Vagina (tissue), 2 donors: ENCODE measurements at regions not wholly inside any gene's neighbourhood (a gene's known extent, or its start where the extent isn't known, plus 50 kb on each side); places are given as distances from the start of the nearest gene placed in this dataset.

Experiments used
- DNase-seq, 2 donors: peaks; one replicate each; pipeline ENCODE4 v3.0.0-alpha.2; 2017; ENCODE audit errors: extremely low spot score in 2 of 2
- H3K27ac ChIP-seq: fragments of 200-600 bp; sonication (generic); one replicate; pipeline ENCODE4 v1.5.1; 2019
- H3K27me3 ChIP-seq: fragments of 200-600 bp; sonication (generic); one replicate; pipeline ENCODE4 v1.5.1; 2019
- H3K36me3 ChIP-seq, 2 donors: fragments of 200-600 bp; sonication (generic); one replicate each; pipeline ENCODE4 v1.5.1; 2017 to 2019
- H3K4me1 ChIP-seq: fragments of 200-600 bp; sonication (generic); one replicate; pipeline ENCODE4 v1.5.1; 2019
- H3K4me3 ChIP-seq, 2 donors: fragments of 200-600 bp; sonication (generic); 1 replicate in 1 of 2; 2 replicates in 1 of 2; pipeline ENCODE4 v1.5.1; 2016 to 2019
- H3K9me3 ChIP-seq: fragments of 200-600 bp; sonication (generic); one replicate; pipeline ENCODE4 v1.5.1; 2019
- CTCF ChIP-seq, 3 experiments: fragments of 450-650 bp in 2 of 3; fragments of 200-600 bp in 1 of 3; sonication (generic) in 1 of 3; IDR thresholded peaks; one replicate each; pipeline ENCODE4 v1.5.1; 2017 to 2019; ENCODE audit warnings: antibody characterized with exemption in 3 of 3, mild to moderate bottlenecking in 2 of 3, moderate library complexity in 2 of 3
- POLR2A ChIP-seq, 2 donors: fragments of 450-650 bp; IDR thresholded peaks; one replicate each; pipeline ENCODE4 v1.6.1; 2017; ENCODE audit warnings: antibody characterized with exemption in 2 of 2, mild to moderate bottlenecking in 2 of 2, moderate library complexity in 2 of 2
- POLR2AphosphoS5 ChIP-seq, 2 donors: sonication (generic); formaldehyde crosslinking; IDR thresholded peaks; one replicate each; pipeline ENCODE4 v1.9.0; 2017; ENCODE audit warnings: antibody characterized with exemption in 2 of 2, mild to moderate bottlenecking in 2 of 2, low read depth in 1 of 2; ENCODE audit not compliant: insufficient read depth in 1 of 2
- intact Hi-C: fragments of 100-400 bp; cut with DNase I; formaldehyde crosslinking; loops from one replicate; pipeline ENCODE4 v1.15.1; 2023

GRCh38 chr11:91247009-91247735 is 977.4 kb upstream of the FAT3 start:
- no peaks in the 10 kb centered on the region for H3K4me1 ChIP-seq
- no peaks in the 10 kb centered on the region for H3K27me3 ChIP-seq
- no peak overlapping the region for H3K27ac ChIP-seq
- H3K9me3 ChIP-seq = no peaks in the 10 kb centered on the region
- intact Hi-C loops = no loop called here
- H3K36me3 ChIP-seq = no peaks in the 10 kb centered on the region
- no peak for DNase-seq
- TF ChIP-seq CTCF (IDR thresholded peaks at IDR 0.05) (no peak), POLR2A (IDR thresholded peaks at IDR 0.05) (no peak), POLR2AphosphoS5 (IDR thresholded peaks at IDR 0.05; ENCODE audit: insufficient read depth in 1 of 2, low read depth in 1 of 2) (no peak)
- H3K4me3 ChIP-seq = no peak overlapping the region

DNA sequence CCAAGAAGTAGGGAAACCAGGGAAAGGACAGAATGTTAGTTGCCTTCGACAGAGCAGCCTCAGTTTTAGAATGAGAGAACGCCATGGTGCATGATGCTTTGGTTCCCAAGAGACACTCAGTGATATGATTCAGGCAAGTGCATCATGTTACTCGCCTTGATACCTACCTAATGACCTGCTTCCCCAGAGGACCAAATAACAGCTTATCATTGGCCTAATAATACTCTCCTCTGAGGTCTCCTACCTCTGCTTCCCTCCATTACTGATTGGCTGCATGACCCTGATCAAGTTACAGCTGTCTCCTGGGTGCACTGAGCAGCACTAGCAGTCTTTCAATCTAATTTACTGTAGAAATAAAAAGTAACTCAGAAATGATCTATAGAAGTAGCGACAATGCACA is 979.7 kb upstream of the FAT3 start:
- H3K9me3 ChIP-seq = no peaks in the 10 kb centered on the region
- intact Hi-C loops = no loop called here
- no peak for DNase-seq
- H3K4me1 ChIP-seq = no peaks in the 10 kb centered on the region
- H3K4me3 ChIP-seq = no peak overlapping the region
- no peaks in the 10 kb centered on the region for H3K27me3 ChIP-seq
- no peaks in the 10 kb centered on the region for H3K36me3 ChIP-seq
- no peak for TF ChIP-seq CTCF (IDR thresholded peaks at IDR 0.05)
- no peak for TF ChIP-seq POLR2A (IDR thresholded peaks at IDR 0.05)
- H3K27ac ChIP-seq = no peak overlapping the region

- TF ChIP-seq POLR2AphosphoS5 (IDR thresholded peaks at IDR 0.05; ENCODE audit: insufficient read depth in 1 of 2, low read depth in 1 of 2) (no peak), POLR2A (IDR thresholded peaks at IDR 0.05) (no peak), CTCF (IDR thresholded peaks at IDR 0.05) (no peak)
- H3K4me1 ChIP-seq = no peaks in the 10 kb centered on the region
- no peaks in the 10 kb centered on the region for H3K9me3 ChIP-seq
- H3K36me3 ChIP-seq = no peaks in the 10 kb centered on the region
- intact Hi-C loops = no loop called here
- no peak overlapping the region for H3K27ac ChIP-seq
- no peaks in the 10 kb centered on the region for H3K27me3 ChIP-seq
- no peak for DNase-seq
- H3K4me3 ChIP-seq = no peak overlapping the region
Observed at GRCh38 chr11:91243630-91244029, 981.0 kb upstream of the FAT3 start.

GRCh38 chr11:91243051-91243450 is 981.6 kb upstream of the FAT3 start:
- H3K27me3 ChIP-seq = no peaks in the 10 kb centered on the region
- TF ChIP-seq POLR2AphosphoS5 (IDR thresholded peaks at IDR 0.05; ENCODE audit: insufficient read depth in 1 of 2, low read depth in 1 of 2) = no peak
- TF ChIP-seq POLR2A (IDR thresholded peaks at IDR 0.05) = no peak
- no peak for TF ChIP-seq CTCF (IDR thresholded peaks at IDR 0.05)
- no peaks in the 10 kb centered on the region for H3K4me1 ChIP-seq
- no peaks in the 10 kb centered on the region for H3K9me3 ChIP-seq
- no peak overlapping the region for H3K4me3 ChIP-seq
- H3K36me3 ChIP-seq = no peaks in the 10 kb centered on the region
- DNase-seq = no peak
- H3K27ac ChIP-seq = no peak overlapping the region
- intact Hi-C loops = no loop called here

DNA sequence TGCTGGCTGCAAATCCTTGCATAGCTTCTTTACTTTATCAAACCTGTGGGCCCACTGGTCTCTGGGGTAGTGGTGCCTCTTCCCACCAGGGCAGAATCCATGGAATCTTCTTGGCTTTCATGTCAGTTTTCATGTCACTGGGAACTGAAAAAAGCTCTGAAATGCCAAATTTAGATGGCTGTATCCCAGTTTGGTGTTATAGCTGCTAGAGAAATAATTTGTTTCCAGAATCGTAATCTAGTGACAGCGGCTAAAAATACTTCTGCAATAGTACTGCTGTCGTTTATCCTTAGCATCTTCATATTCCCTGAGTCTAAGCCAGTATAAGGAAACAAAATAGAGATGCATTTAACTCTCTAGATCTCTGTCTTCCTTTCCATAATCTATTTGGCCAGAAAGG is 983.4 kb upstream of the FAT3 start:
- intact Hi-C loops = no loop called here
- Histone ChIP-seq H3K36me3 (no peaks in the 10 kb centered on the region), H3K27ac (no peak overlapping the region), H3K9me3 (no peaks in the 10 kb centered on the region), H3K4me1 (no peaks in the 10 kb centered on the region), H3K4me3 (no peak overlapping the region), H3K27me3 (no peaks in the 10 kb centered on the region)
- TF ChIP-seq POLR2AphosphoS5 (IDR thresholded peaks at IDR 0.05; ENCODE audit: insufficient read depth in 1 of 2, low read depth in 1 of 2) = no peak
- no peak for TF ChIP-seq CTCF (IDR thresholded peaks at IDR 0.05)
- TF ChIP-seq POLR2A (IDR thresholded peaks at IDR 0.05) = no peak
- no peak for DNase-seq
